GM12891 (cell line): ENCODE measurements at regions not wholly inside any gene's neighbourhood (a gene's known extent, or its start where the extent isn't known, plus 50 kb on each side); places are given as distances from the start of the nearest gene placed in this dataset.
"Not testable (repeated sequence)": the region's sequence is repeated elsewhere in the genome, so short reads cannot be mapped to it uniquely, and the experiment has no call there.

Source experiments
- PAX5 ChIP-seq: IDR thresholded peaks from 2 replicates; pipeline ENCODE4 v1.6.1; 2011; ENCODE audit warnings: low read length, moderate library complexity, mild to moderate bottlenecking; ENCODE audit not compliant: insufficient read depth, severe bottlenecking
- POLR2A ChIP-seq: IDR thresholded peaks from 2 replicates; pipeline ENCODE4 v1.6.1; 2011; ENCODE audit warnings: low read depth, low read length, control low read depth
- POLR2AphosphoS5 ChIP-seq: IDR thresholded peaks from 2 replicates; pipeline ENCODE4 v1.6.1; 2011; ENCODE audit warnings: low read depth, low read length, control low read depth
- POU2F2 ChIP-seq: IDR thresholded peaks from 2 replicates; pipeline ENCODE4 v1.6.1; 2011; ENCODE audit warnings: low read depth, mild to moderate bottlenecking, control low read depth, low read length, moderate library complexity
- SPI1 ChIP-seq: IDR thresholded peaks from 2 replicates; pipeline ENCODE4 v1.6.1; 2011; ENCODE audit warnings: low read depth, low read length, control low read depth
- TAF1 ChIP-seq: IDR thresholded peaks from 2 replicates; pipeline ENCODE4 v1.6.1; 2011; ENCODE audit warnings: low read depth, low read length, control low read depth

GRCh38 chr7:16369309-16369708 is 52.0 kb downstream of the CRPPA start:
- TF ChIP-seq POLR2A, POLR2AphosphoS5, SPI1, TAF1, POU2F2, PAX5: not testable (repeated sequence)
